ENCODE measurements at regions not wholly inside any gene's neighbourhood (a gene's known extent, or its start where the extent isn't known, plus 50 kb on each side); places are given as distances from the start of the nearest gene placed in this dataset.

GRCh38 chr1:164033782-164034181 lies 525.2 kb upstream of the PBX1 start:
- no peak for TF ChIP-seq CTCF (IDR thresholded peaks at IDR 0.05)
- TF ChIP-seq POLR2A (IDR thresholded peaks at IDR 0.05) = no peak
- TF ChIP-seq POLR2AphosphoS5 (IDR thresholded peaks at IDR 0.05) = no peak

Measured in prostate gland (tissue), 2 donors.